BJ (cell line): ENCODE measurements at regions not wholly inside any gene's neighbourhood (a gene's known extent, or its start where the extent isn't known, plus 50 kb on each side); places are given as distances from the start of the nearest gene placed in this dataset.

Source experiments
- CTCF ChIA-PET: fragments of 350-600 bp; formaldehyde crosslinking; extraction: SDS; loops from one replicate; lab custom pipeline; 2021; ENCODE audit warnings: antibody characterized with exemption, inconsistent platforms; lab: Yijun Ruan, JAX
- POLR2A ChIA-PET: fragments of 300-600 bp; sonication (Branson Sonifier 250); formaldehyde crosslinking; extraction: SDS; loops from one replicate; lab custom pipeline; 2021; ENCODE audit warnings: antibody characterized with exemption; lab: Charles Lee
- DNase-seq: peaks from one replicate; pipeline ENCODE4 v3.0.0-alpha.2; 2011; ENCODE audit warnings: low read depth
- H3K27me3 ChIP-seq: 2 replicates; pipeline ENCODE4 v1.6.0; 2011; ENCODE audit warnings: low read length; ENCODE audit not compliant: control insufficient read depth, insufficient read depth
- H3K36me3 ChIP-seq: 2 replicates; pipeline ENCODE4 v1.5.1; 2011; ENCODE audit warnings: low read length; ENCODE audit not compliant: control insufficient read depth, insufficient read depth
- H3K4me3 ChIP-seq: 2 replicates; pipeline ENCODE4 v1.5.1; 2011; ENCODE audit warnings: low read depth, mild to moderate bottlenecking, control low read depth, low read length
- TF ChIP-seq, protein P1 (sequence below): IDR thresholded peaks from 2 replicates; pipeline ENCODE4 v1.5.1; 2011; ENCODE audit warnings: low read depth, mild to moderate bottlenecking, control low read depth, inconsistent platforms, low read length, moderate library complexity; ENCODE audit not compliant: insufficient read depth

DNA sequence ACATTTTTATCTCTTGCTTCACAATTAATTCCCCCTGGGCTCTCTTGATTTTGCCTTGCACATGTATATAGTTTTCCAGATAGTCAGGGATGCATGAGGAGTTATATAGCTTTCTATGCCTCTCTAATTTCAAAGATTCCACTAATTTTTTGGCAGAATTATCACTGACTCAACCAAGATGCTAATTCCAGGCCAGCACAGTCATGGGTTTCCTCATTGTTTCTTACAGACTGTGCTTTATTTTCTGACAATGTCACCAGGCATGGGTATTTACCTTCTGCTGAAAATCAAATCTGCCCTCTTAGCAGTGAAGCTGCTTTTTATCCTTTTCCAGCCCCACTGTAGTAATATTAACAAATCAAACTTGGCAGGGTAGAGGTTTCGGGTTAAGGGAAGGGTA, 1520.6 kb upstream of the CADM2 start:
- Histone ChIP-seq H3K36me3 (no peaks in the 10 kb centered on the region), H3K27me3 (no peaks in the 10 kb centered on the region), H3K4me3 (no peak overlapping the region)
- CTCF ChIA-PET = no interaction called here
- POLR2A ChIA-PET = no interaction called here
- no peak for DNase-seq
- TF ChIP-seq, protein P1, sequence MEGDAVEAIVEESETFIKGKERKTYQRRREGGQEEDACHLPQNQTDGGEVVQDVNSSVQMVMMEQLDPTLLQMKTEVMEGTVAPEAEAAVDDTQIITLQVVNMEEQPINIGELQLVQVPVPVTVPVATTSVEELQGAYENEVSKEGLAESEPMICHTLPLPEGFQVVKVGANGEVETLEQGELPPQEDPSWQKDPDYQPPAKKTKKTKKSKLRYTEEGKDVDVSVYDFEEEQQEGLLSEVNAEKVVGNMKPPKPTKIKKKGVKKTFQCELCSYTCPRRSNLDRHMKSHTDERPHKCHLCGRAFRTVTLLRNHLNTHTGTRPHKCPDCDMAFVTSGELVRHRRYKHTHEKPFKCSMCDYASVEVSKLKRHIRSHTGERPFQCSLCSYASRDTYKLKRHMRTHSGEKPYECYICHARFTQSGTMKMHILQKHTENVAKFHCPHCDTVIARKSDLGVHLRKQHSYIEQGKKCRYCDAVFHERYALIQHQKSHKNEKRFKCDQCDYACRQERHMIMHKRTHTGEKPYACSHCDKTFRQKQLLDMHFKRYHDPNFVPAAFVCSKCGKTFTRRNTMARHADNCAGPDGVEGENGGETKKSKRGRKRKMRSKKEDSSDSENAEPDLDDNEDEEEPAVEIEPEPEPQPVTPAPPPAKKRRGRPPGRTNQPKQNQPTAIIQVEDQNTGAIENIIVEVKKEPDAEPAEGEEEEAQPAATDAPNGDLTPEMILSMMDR = no peak

GRCh38 chr3:83453056-83453455, 1505.7 kb upstream of the CADM2 start:
- TF ChIP-seq, protein P1 = no peak
- ChIA-PET POLR2A (no interaction called here), CTCF (no interaction called here)
- no peak overlapping the region for H3K4me3 ChIP-seq
- no peaks in the 10 kb centered on the region for H3K27me3 ChIP-seq
- no peaks in the 10 kb centered on the region for H3K36me3 ChIP-seq
- DNase-seq = no peak

- TF ChIP-seq, protein P1 = no peak
- CTCF ChIA-PET = no interaction called here
- H3K4me3 ChIP-seq = no peak overlapping the region
- no peaks in the 10 kb centered on the region for H3K36me3 ChIP-seq
- H3K27me3 ChIP-seq = no peaks in the 10 kb centered on the region
- no peak for DNase-seq
- POLR2A ChIA-PET = no interaction called here
Measured at GRCh38 chr3:83454353-83454752, 1504.4 kb upstream of the CADM2 start.

GRCh38 chr3:83457551-83457950, 1501.2 kb upstream of the CADM2 start:
- TF ChIP-seq, protein P1 = no peak
- POLR2A ChIA-PET = no interaction called here
- H3K4me3 ChIP-seq = no peak overlapping the region
- no peaks in the 10 kb centered on the region for H3K36me3 ChIP-seq
- CTCF ChIA-PET = no interaction called here
- no peaks in the 10 kb centered on the region for H3K27me3 ChIP-seq
- no peak for DNase-seq

DNA sequence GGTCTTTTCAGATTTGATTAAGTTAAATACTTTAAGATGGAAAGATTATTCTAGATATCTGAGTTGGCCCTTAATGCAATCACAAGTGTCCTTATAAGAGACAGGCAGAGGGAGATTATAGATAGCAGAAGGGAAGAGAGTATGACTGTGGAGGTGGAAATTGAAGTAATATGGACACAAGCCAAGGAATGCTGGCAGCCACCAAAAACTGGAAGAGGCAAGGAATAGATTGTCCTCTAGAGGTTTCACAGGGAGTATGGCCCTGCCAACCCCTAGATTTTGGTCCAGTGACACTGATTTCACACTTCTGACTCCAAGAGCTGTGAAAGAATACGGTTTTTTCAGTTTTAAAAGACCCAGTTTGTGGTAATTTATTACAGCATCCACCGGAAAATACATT, 1498.7 kb upstream of the CADM2 start:
- Histone ChIP-seq H3K27me3 (no peaks in the 10 kb centered on the region), H3K4me3 (no peak overlapping the region), H3K36me3 (no peaks in the 10 kb centered on the region)
- TF ChIP-seq, protein P1 = no peak
- ChIA-PET CTCF (no interaction called here), POLR2A (no interaction called here)
- no peak for DNase-seq
